ENCODE measurements at regions not wholly inside any gene's neighbourhood (a gene's known extent, or its start where the extent isn't known, plus 50 kb on each side); places are given as distances from the start of the nearest gene placed in this dataset.

- Mint-ChIP-seq H3K27ac (ENCODE audit: unreplicated experiment) (no peak overlapping the region), H3K9me3 (ENCODE audit: unreplicated experiment) (peaks cover 5% of the 10 kb centered on the region), H3K4me1 (ENCODE audit: low read depth, unreplicated experiment) (no peaks in the 10 kb centered on the region), H3K4me3 (ENCODE audit: unreplicated experiment) (no peak overlapping the region), H3K36me3 (ENCODE audit: low read depth, unreplicated experiment) (no peaks in the 10 kb centered on the region), H3K27me3 (ENCODE audit: low read depth, unreplicated experiment) (no peaks in the 10 kb centered on the region)
- no peaks in the 10 kb centered on the region for H4K20me1 ChIP-seq (ENCODE audit: insufficient read depth, low read length)
- no peak overlapping the region for H3K4me3 ChIP-seq (ENCODE audit: insufficient read depth, low read depth, low read length)
- DNase-seq (ENCODE audit: low read depth) = no peak
- H2AFZ ChIP-seq (ENCODE audit: low read depth, low read length) = no peak overlapping the region
- H3K36me3 ChIP-seq (ENCODE audit: insufficient read depth, low read length) = no peaks in the 10 kb centered on the region
- H3K79me2 ChIP-seq (ENCODE audit: insufficient read depth, low read length) = no peaks in the 10 kb centered on the region
- no peak for FAIRE-seq
- H3K4me2 ChIP-seq (ENCODE audit: low read length) = no peak overlapping the region
- H3K27ac ChIP-seq (ENCODE audit: low read depth, low read length) = no peak overlapping the region
- TF ChIP-seq EZH2 (IDR thresholded peaks at IDR 0.05; ENCODE audit: insufficient read depth, low read length) (no peak), CTCF (IDR thresholded peaks at IDR 0.05; ENCODE audit: insufficient read depth, low read depth, low read length) (no peak)
- H3K9ac ChIP-seq (ENCODE audit: low read length) = no peak overlapping the region
- H3K27me3 ChIP-seq (ENCODE audit: insufficient read depth, low read length) = no peaks in the 10 kb centered on the region
- H3K4me1 ChIP-seq (ENCODE audit: insufficient read depth, low read length) = no peaks in the 10 kb centered on the region
- H3K9me3 ChIP-seq (ENCODE audit: insufficient read depth, low read depth, low read length) = no peaks in the 10 kb centered on the region
Measured at GRCh38 chr2:192419786-192420185, 225.1 kb upstream of the TMEFF2 start.

- no peak for DNase-seq (ENCODE audit: low read depth)
- Histone ChIP-seq H3K4me1 (ENCODE audit: insufficient read depth, low read length) (no peaks in the 10 kb centered on the region), H3K4me3 (ENCODE audit: insufficient read depth, low read depth, low read length) (no peak overlapping the region), H3K79me2 (ENCODE audit: insufficient read depth, low read length) (no peaks in the 10 kb centered on the region), H3K27ac (ENCODE audit: low read depth, low read length) (no peak overlapping the region), H3K4me2 (ENCODE audit: low read length) (no peak overlapping the region), H3K36me3 (ENCODE audit: insufficient read depth, low read length) (no peaks in the 10 kb centered on the region), H3K27me3 (ENCODE audit: insufficient read depth, low read length) (no peaks in the 10 kb centered on the region), H3K9me3 (ENCODE audit: insufficient read depth, low read depth, low read length) (peaks cover 2% of the 10 kb centered on the region), H4K20me1 (ENCODE audit: insufficient read depth, low read length) (no peaks in the 10 kb centered on the region), H3K9ac (ENCODE audit: low read length) (no peak overlapping the region), H2AFZ (ENCODE audit: low read depth, low read length) (no peak overlapping the region)
- no peak for FAIRE-seq
- TF ChIP-seq EZH2 (IDR thresholded peaks at IDR 0.05; ENCODE audit: insufficient read depth, low read length) = no peak
- no peak for TF ChIP-seq CTCF (IDR thresholded peaks at IDR 0.05; ENCODE audit: insufficient read depth, low read depth, low read length)
- H3K27me3 Mint-ChIP-seq (ENCODE audit: low read depth, unreplicated experiment) = no peaks in the 10 kb centered on the region
- no peak overlapping the region for H3K27ac Mint-ChIP-seq (ENCODE audit: unreplicated experiment)
- peaks cover 5% of the 10 kb centered on the region for H3K9me3 Mint-ChIP-seq (ENCODE audit: unreplicated experiment)
- no peaks in the 10 kb centered on the region for H3K4me1 Mint-ChIP-seq (ENCODE audit: low read depth, unreplicated experiment)
- no peak overlapping the region for H3K4me3 Mint-ChIP-seq (ENCODE audit: unreplicated experiment)
- H3K36me3 Mint-ChIP-seq (ENCODE audit: low read depth, unreplicated experiment) = no peaks in the 10 kb centered on the region
Measured at GRCh38 chr2:192416060-192416459, 221.3 kb upstream of the TMEFF2 start.

GRCh38 chr2:192414794-192415193, 220.1 kb upstream of the TMEFF2 start:
- no peak for TF ChIP-seq CTCF (IDR thresholded peaks at IDR 0.05; ENCODE audit: insufficient read depth, low read depth, low read length)
- no peak for TF ChIP-seq EZH2 (IDR thresholded peaks at IDR 0.05; ENCODE audit: insufficient read depth, low read length)
- Mint-ChIP-seq H3K27ac (ENCODE audit: unreplicated experiment) (no peak overlapping the region), H3K27me3 (ENCODE audit: low read depth, unreplicated experiment) (no peaks in the 10 kb centered on the region), H3K9me3 (ENCODE audit: unreplicated experiment) (no peaks in the 10 kb centered on the region), H3K4me3 (ENCODE audit: unreplicated experiment) (no peak overlapping the region), H3K36me3 (ENCODE audit: low read depth, unreplicated experiment) (no peaks in the 10 kb centered on the region), H3K4me1 (ENCODE audit: low read depth, unreplicated experiment) (no peaks in the 10 kb centered on the region)
- H3K4me3 ChIP-seq (ENCODE audit: insufficient read depth, low read depth, low read length) = no peak overlapping the region
- H3K36me3 ChIP-seq (ENCODE audit: insufficient read depth, low read length) = no peaks in the 10 kb centered on the region
- no peak overlapping the region for H3K4me2 ChIP-seq (ENCODE audit: low read length)
- no peak for FAIRE-seq
- no peaks in the 10 kb centered on the region for H4K20me1 ChIP-seq (ENCODE audit: insufficient read depth, low read length)
- H3K9me3 ChIP-seq (ENCODE audit: insufficient read depth, low read depth, low read length) = peaks cover 2% of the 10 kb centered on the region
- H3K27ac ChIP-seq (ENCODE audit: low read depth, low read length) = no peak overlapping the region
- no peak overlapping the region for H2AFZ ChIP-seq (ENCODE audit: low read depth, low read length)
- no peaks in the 10 kb centered on the region for H3K79me2 ChIP-seq (ENCODE audit: insufficient read depth, low read length)
- no peak for DNase-seq (ENCODE audit: low read depth)
- no peaks in the 10 kb centered on the region for H3K27me3 ChIP-seq (ENCODE audit: insufficient read depth, low read length)
- no peak overlapping the region for H3K9ac ChIP-seq (ENCODE audit: low read length)
- H3K4me1 ChIP-seq (ENCODE audit: insufficient read depth, low read length) = no peaks in the 10 kb centered on the region
